HUDEP-2 (cell line): ENCODE measurements at regions not wholly inside any gene's neighbourhood (a gene's known extent, or its start where the extent isn't known, plus 50 kb on each side); places are given as distances from the start of the nearest gene placed in this dataset.
"Not testable (repeated sequence)": the region's sequence is repeated elsewhere in the genome, so short reads cannot be mapped to it uniquely, and the experiment has no call there.

ENCODE experiments used
- DNase-seq, 76 experiments: peaks; one replicate each; lab custom pipeline; 2025; ENCODE audit not compliant: unreplicated experiment in 76 of 76; lab: John Stamatoyannopoulos, UW

DNA sequence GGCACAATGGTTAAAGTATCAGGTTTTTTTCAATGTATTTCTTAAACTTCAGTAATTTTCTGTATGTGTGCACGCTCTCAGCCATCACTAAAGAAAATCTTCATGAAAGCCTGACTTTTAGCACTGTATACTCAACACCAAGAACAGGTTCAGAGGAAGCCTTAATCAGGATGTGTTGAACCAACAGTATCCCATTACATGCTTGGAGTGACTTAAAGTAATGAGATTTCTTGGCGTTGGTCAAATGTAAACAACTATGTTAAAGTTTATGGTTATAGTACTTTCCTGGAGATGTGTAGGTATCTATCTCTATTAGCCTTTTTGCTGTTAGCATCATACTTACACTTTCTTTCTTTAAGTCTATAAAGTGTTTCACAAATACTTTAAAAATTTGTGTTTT lies 335.0 kb downstream of the CCER1 start:
- no peak for DNase-seq

DNA sequence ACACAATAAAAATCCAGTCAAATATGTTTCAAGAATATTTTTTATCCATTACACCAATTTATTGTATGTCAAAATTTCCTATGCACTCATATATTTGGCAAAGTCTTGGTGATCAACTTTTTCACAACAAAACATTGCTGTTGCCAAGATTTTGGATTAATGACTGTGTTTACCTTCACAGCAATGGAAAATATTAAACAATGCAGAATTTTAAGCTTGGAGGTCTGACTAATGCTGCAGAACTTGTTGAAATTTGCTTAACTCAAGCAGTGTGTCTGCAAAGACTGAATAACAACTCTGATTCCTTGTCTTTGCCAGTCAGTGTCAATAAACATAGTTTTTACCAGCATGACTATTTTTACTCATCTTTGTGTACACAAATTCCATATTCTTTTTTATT lies 336.4 kb downstream of the CCER1 start:
- DNase-seq = no peak

DNA sequence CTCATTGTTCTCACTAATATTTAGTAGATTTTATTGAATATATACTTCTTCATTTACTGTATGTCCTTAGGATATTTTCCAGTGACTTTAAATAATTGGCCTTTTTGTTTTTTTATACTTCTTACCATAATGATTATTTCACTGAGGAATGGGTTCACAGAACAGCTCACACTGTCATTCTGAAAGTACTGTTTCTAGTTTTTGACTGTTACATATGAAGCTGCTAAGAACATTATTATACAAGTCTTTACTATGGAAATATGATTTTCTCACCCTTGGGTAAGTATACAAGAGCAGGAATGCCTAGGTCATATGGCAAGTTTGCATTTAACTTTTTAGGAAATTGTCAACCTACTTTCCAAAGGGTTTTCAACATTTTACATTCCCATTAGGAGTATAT lies 343.1 kb downstream of the CCER1 start:
- DNase-seq = no peak

DNA sequence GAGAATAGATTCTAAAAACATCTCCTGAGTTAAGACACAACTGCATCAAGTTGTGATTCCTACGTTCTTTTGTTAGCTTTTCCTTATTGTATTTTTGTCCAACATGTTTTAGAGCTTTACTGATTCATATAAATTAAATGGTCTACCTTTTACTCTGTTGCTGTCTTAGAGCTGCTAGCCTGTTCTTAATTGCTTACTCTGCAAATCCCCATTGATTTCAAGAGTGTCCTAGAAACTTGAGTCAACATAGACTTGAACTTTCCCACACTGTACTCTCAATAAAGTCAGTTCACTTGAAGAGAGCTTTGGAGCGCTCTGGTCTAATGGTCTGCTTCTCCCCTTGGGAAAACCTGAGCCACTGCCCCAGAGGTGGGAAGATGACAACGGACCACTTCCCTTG lies 343.9 kb downstream of the CCER1 start:
- no peak for DNase-seq

DNA sequence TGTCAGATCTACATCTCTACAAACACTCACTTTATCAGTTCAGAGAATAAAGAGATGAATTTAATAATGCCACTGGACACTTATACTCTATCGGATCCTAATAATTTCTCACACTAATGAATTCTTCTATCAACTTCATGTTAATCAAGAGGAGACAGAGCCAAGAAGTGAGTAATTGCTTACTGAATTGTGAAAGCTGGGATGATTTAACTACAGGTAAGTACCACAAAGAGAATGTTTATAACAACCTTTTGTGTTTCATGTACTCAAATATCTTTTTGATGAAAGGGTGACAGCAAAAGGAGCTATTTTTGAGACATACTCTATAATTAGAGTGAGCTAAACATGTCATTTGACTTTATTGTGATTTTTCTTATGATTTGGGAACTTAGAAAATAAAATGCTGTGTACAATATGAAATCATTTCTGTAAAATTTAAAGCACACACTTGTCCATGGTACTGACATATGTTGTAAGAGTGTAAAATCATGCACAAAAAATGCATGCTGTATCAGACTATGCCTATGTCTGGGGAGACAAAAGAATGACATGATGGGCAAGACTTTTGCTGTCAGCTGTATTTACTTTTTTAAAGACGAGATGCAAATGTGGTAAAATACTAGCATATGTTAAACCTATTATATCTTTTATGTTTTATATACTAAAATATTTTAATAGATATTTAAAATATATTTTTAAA lies 361.2 kb downstream of the CCER1 start:
- DNase-seq = no peak

DNA sequence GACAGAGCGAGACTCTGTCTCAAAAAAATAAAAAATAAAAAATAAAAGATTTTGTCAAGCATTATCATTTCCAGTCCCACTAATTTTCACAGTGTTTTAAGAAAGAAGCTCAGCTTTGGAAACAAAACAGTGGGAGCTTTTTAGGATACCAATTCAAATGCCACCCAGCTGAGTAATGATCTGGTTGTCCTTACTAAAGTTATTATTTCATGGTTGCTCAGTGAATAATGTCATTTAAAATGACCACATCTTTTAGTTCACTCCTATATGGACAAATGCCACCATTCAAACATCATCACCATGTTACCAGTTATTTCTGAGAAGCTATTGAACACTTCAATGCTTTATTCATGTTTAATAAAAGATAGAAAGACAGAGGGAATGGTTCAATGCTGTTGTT lies 365.0 kb downstream of the CCER1 start:
- no peak for DNase-seq

DNA sequence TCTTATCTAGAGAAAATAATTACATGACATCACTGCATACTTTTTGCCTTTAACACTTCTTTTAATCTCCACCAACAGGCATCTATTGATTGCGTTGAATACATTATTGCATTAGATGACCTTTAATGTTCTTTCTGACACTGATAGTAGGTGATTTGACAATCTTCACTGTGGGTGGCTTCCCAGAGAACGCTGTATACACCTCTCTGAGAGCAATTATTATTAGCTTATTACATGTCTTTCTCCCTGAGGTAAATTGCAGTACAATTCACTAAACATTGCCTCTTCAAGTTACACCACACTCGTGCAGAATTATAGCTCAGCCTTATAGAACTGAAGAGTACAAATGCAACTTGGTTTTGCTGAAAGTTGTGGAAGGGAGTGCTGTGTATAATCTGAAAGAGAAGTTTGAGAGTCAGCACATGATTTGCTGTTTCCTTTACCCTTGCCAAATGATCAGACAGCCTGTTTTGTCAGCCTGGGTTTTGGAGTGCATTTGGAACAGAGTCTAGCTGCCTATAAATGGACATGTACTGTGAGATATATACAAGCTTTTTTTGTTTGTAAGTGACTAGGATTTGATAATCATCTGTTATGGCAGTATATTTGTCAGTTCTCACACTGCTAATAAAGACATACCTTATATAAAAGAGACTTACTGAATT lies 369.2 kb downstream of the CCER1 start:
- DNase-seq = no peak

DNA sequence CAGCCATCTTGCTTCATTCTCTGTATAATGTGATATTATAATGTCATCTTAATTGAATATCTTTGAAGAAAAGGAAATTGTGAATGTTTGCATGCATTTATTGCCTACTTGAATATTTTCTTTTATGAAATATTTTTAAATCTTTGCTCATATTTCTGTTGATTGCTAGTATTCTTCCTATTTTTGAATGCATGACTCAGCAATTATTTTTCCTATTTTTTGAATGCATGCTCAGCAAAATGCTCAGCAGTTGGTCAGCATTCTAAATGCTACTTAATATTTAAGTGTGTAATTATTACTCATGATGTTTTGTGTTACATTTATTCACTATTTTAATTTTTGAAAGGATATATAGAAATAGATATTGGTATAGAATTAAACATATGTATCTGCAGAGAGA lies 378.3 kb downstream of the CCER1 start:
- no peak for DNase-seq

DNA sequence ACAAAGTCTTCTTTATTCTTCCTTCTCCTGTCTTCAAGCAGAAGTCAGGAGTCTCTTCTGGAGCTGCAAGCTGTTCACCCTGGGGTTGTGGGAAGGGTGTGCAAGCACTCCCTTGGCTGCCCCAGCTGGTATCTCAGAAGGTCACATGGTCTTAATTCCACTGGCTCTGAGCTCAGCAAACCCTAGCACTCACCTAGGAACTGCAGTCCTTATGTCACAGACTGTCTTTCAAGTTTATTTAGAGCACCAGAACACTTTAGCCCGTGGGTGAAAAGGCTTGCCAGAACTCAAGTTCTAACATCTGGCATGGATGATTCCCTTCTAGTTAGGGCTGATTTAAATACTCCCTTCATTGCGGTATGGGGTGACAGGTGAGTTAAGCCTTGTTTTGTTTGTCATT lies 379.0 kb downstream of the CCER1 start:
- no peak for DNase-seq

DNA sequence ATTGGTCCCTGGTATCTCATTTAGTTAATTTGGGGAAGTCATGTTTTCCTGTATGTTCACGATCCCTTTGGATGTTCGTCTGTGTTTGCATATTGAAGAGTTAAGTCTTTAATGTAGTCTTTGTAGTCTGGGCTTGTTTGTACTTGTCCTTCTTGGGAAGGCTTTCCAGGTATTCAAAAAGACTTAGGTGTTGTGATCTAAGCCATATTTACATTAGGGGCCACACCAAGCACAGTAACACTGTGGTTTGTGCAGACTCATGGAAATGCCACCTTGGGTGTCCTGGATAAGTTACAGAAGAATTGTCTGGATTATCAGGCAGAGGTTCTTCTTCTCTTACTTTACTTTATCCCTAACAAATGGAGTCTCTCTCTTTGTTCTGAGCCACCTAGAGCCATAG lies 380.3 kb downstream of the CCER1 start:
- DNase-seq = no peak

DNA sequence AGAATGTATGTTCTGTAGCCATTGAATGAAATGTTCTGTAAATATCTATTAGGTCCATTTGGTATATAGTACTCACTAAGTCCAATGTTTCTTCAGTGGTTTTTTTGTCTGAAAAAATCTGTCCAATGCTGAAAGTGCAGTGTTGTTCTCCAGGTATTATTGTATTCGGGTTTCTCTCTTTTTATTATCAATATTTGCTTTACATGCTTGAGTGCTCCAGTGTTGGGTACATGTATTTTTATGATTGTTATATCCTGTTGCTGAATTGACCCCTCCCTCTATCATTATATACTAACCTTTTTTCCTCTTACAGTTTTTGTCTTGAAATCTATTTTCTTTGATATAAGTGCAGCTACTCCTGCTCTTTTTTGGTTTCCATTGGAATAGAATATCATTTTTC lies 382.2 kb downstream of the CCER1 start:
- no peak for DNase-seq

DNA sequence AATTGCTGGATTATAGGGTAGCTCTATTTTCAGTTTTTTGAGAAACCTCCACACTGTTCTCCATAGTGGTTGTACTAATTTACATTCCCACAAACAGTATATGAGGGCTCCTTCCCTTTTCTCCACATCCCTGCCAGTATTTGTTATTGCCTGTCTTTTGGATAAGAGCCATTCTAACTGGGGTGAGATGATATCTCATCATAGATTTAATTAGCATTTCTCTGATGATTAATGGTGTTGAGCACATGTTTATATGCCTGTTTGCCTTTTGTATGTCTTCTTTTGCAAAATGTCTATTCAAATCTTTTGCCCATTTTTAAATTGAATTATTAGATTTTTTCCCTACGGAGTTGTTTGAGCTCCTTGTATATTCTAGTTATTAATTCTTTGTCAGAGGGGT lies 385.3 kb downstream of the CCER1 start:
- DNase-seq = no peak

DNA sequence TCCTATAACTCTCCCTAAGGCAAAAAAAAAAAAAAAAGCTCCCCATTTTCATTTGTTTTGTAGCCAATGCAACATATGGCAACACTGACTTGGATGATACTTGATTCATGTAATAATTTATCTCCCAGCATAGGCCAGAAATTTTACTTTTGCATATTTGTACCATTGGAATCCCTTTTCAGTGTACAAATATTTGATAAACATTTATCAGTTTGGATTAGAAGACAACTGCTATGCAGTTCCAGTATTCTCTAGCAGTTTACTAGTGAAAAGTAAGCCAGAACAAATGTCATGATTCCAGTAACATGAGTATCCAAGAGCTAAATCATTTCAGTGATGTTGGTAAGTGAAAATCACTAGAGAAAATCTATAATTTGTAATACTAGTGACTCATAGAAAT lies 392.3 kb downstream of the CCER1 start:
- no peak for DNase-seq

DNA sequence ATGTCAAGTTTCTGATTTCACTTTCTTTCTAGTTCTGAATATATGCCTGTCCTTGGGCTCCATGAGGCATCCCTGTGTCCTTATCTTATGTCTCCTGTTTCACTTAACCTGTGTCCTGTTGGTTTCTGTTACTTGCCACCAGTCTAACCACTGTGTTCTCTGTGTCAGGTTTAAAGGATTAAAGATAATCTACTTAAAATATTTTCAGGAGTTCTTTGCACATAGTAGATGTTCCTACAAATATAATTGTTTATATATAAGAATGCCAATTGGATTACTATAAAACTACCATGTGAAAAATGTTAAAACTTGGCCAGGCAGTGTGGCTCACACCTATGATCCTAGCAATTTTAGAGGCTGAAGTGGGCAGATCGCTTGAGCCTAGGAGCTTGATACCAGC lies 406.4 kb downstream of the CCER1 start:
- DNase-seq = no peak

DNA sequence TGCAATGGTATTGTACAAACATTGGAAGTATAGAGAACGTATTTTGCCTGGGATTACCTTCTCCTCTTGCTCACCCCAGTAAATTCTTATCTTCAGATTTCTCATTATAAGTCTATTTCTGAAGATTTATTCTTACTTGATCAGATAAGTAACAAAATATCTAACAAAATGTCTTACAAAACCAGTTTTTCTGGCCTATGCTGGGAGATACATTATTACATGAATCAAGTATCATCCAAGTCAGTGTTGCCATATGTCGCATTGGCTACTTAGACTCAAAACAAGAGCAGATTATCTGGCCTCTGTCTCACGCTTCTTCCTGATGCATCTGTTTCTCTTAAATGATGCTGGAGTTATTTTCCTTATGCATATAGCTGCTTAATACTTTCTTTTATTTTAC lies 408.5 kb downstream of the CCER1 start:
- no peak for DNase-seq

DNA sequence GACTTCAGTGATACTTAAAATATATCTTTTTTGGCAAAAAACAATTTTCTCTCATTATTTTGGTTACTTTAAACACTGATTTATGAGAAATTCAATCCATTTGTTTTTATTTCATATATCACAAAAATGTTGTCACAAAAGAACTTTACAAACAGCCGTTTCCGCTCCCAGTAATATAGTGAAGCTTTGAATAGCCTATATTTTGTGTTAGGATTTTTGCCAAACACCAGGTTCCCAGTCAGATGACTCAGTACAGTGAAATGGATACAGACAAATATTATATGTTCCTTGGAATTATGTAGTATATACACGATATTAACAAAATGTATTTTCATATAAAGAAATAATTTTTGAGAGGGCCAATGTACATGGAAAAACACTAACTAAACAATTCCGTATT lies 411.1 kb downstream of the CCER1 start:
- no peak for DNase-seq

DNA sequence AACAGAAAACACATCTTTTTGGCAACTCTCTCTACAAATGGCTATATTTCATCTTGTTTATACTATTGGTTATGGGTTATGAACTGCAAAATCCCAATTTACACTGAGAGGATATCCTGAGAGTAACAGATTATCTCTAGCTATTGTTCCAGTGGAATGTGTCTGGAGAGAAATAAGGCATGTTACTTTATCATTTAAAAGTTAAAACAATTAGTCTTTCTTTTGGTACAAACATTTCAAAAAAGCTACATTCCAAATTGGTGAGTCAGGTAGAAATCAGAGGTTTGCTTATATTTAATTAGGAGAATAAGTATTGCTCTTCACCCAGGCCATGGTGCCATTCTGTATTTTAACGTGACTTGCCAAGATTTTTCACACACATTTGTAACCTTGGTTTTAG lies 411.6 kb downstream of the CCER1 start:
- DNase-seq = no peak

DNA sequence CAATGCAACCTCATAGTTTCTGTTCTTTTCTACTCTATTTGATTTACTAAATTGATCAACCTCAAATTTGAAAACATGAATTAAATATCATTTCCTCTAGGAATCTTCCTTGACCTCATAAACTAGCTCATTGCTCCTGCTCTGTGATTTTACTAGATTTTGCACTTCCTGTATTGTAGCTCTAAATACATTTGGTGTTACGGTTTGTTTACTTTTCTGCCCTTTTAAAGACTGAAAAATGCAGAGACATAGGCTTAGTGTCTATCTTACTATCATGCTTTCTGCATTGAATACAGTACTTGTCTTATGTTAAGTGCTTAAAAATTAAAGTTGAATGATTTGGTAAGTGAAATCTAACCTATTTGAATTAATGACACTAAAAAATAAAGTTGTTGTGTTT lies 412.1 kb downstream of the CCER1 start:
- DNase-seq = not testable (repeated sequence)

DNA sequence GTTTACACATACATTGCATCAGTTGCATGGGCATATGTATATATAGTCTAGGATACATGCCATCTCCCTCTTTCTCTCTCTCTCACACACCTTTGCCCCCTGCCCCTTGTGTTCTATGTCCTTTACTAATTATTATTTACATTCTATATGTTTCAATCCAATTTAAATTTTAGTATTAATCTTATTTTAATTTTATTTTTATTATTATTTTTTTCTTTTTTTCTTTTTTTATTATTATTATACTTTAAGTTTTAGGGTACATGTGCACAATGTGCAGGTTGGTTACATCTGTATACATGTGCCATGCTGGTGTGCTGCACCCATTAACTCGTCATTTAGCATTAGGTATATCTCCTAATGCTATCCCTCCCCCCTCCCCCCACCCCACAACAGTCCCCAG lies 421.1 kb downstream of the CCER1 start:
- DNase-seq = not testable (repeated sequence)

DNA sequence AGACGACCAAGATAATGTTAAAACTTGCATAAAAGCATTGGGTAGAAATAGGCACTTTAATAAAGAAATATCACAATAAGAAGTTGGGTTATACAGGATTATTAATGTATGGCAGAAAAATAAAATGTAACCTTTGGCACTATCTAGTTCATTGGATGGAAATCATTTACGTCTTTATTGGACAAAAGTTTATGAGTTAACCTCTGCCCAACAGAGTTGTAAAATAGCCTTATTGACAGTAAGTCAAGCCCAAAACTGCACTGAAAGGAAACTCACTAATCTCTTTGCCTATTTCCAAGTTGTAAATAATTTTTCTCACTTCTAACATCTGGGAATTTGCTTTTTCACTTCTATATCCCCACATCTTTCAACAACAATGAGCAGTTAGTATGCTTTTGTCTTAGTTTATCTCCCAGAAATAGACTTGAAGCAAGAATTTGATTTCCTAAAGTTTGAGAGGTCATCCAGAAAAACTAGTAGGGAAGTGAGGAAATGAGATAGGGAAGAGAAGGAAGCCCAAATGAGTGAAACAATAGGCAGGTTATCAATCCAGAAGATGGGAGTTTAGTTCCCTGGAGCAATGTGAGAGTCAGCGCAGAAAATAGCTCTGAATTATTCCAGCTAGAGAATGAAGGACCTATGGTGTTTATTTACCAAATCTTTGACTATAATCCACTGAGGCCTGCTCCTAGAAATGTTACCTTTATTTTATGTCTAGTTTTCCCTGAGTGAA lies 434.8 kb downstream of the CCER1 start:
- no peak for DNase-seq

DNA sequence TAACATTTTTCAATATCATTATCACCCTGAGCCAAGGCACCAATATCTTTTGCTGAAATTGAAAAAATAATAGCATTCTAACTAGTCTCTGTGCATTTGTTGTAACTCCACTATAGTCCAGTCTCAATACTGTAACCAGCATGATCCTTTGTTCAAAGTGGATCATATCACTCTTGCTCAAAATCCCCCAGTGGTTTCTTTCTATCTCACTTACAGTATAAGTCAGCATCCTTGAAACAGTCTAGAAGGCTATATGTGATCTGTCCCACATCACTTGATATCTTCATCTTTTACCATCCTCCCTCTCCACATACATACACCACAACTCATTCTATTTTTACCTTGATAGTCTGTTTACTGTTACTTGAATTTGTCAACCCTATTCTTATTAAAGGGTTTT lies 435.7 kb downstream of the CCER1 start:
- no peak for DNase-seq
